Smooth muscle cell (in vitro differentiated cells): ENCODE measurements at regions not wholly inside any gene's neighbourhood (a gene's known extent, or its start where the extent isn't known, plus 50 kb on each side); places are given as distances from the start of the nearest gene placed in this dataset. TPM values are rescaled to one million over a fixed set of nuclear protein-coding genes. Genes with fewer than 3 reads are reported as not detected.

Experiments
- DNase-seq: peaks from one replicate; lab custom pipeline; 2025; ENCODE audit not compliant: unreplicated experiment; lab: John Stamatoyannopoulos, UW
- H2AFZ ChIP-seq: fragments of 200-600 bp; sonication (generic); 2 replicates; pipeline ENCODE4 v1.6.0; 2016; ENCODE audit warnings: antibody characterized with exemption, low read depth, mild to moderate bottlenecking
- H3F3A ChIP-seq: fragments of 200-600 bp; sonication (generic); 2 replicates; pipeline ENCODE4 v1.6.0; 2017; ENCODE audit warnings: antibody characterized with exemption, low read depth
- H3K27ac ChIP-seq: fragments of 200-600 bp; sonication (generic); 2 replicates; pipeline ENCODE4 v1.5.1; 2016; ENCODE audit warnings: low read depth, mild to moderate bottlenecking
- H3K27me3 ChIP-seq: fragments of 200-600 bp; sonication (generic); 2 replicates; pipeline ENCODE4 v1.6.1; 2016; ENCODE audit warnings: low read depth, mild to moderate bottlenecking
- H3K36me3 ChIP-seq: fragments of 200-600 bp; sonication (generic); 2 replicates; pipeline ENCODE4 v1.5.1; 2016; ENCODE audit warnings: low read depth
- H3K4me1 ChIP-seq: fragments of 200-600 bp; sonication (generic); 2 replicates; pipeline ENCODE4 v1.5.1; 2016; ENCODE audit warnings: low read depth
- H3K4me2 ChIP-seq: fragments of 200-600 bp; sonication (generic); 2 replicates; pipeline ENCODE4 v1.6.0; 2016; ENCODE audit warnings: mild to moderate bottlenecking
- H3K4me3 ChIP-seq: fragments of 200-600 bp; sonication (generic); 2 replicates; pipeline ENCODE4 v1.5.1; 2016; ENCODE audit warnings: mild to moderate bottlenecking
- H3K79me2 ChIP-seq: fragments of 200-600 bp; sonication (generic); 2 replicates; pipeline ENCODE4 v1.6.0; 2016; ENCODE audit warnings: low read depth, mild to moderate bottlenecking
- H3K9ac ChIP-seq: fragments of 200-600 bp; sonication (generic); 2 replicates; pipeline ENCODE4 v1.6.0; 2016; ENCODE audit warnings: low read depth
- H3K9me3 ChIP-seq: fragments of 200-600 bp; sonication (generic); replicated peaks from 2 replicates; pipeline ENCODE4 v1.5.1; 2016; ENCODE audit warnings: low read depth
- H4K20me1 ChIP-seq: fragments of 200-600 bp; sonication (generic); 2 replicates; pipeline ENCODE4 v1.6.0; 2016; ENCODE audit warnings: low read depth
- WGBS: methylation state at CpG from one replicate; pipeline ENCODE4 v1.1.7; 2016; ENCODE audit warnings: low lambda C conversion rate; 5-methylcytosine and 5-hydroxymethylcytosine counted together
- small RNA-seq: library from RNA; depleted of rRNA; stranded (forward); fragments of <200 nt; gene quantifications from one replicate; pipeline ENCODE3, GENCODE V24; 2014
- TF ChIP-seq, protein P1 (sequence below): fragments of 200-600 bp; sonication (generic); IDR thresholded peaks from 2 replicates; pipeline ENCODE4 v1.5.1; 2017; ENCODE audit warnings: borderline replicate concordance, mild to moderate bottlenecking, antibody characterized with exemption; ENCODE audit not compliant: insufficient read depth, poor library complexity, severe bottlenecking

DNA sequence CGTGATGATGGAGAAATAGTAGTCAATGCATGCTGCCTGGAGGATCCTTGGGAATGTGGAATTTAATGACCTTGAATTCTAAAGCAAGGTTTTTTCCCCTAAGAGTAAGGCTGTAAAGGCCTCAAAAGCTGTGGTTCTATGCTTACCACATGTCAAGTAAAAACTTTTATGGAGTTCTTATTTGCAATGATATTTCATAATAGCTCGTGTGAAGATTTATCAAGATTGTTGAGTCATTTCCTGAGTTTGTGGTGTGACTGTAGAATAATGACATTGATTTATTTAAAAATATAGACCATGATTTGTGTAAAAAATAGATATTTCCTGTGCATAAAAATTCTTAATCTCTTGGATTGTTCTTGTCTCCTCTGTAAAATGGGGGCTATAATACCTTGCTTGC is 67.5 kb upstream of the SORCS1 start:
- no peak overlapping the region for H3K27ac ChIP-seq
- no peak overlapping the region for H3K4me3 ChIP-seq
- H3F3A ChIP-seq, result no peaks in the 10 kb centered on the region
- no peaks in the 10 kb centered on the region for H3K36me3 ChIP-seq
- TF ChIP-seq, protein P1, sequence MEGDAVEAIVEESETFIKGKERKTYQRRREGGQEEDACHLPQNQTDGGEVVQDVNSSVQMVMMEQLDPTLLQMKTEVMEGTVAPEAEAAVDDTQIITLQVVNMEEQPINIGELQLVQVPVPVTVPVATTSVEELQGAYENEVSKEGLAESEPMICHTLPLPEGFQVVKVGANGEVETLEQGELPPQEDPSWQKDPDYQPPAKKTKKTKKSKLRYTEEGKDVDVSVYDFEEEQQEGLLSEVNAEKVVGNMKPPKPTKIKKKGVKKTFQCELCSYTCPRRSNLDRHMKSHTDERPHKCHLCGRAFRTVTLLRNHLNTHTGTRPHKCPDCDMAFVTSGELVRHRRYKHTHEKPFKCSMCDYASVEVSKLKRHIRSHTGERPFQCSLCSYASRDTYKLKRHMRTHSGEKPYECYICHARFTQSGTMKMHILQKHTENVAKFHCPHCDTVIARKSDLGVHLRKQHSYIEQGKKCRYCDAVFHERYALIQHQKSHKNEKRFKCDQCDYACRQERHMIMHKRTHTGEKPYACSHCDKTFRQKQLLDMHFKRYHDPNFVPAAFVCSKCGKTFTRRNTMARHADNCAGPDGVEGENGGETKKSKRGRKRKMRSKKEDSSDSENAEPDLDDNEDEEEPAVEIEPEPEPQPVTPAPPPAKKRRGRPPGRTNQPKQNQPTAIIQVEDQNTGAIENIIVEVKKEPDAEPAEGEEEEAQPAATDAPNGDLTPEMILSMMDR, result no peak
- H3K27me3 ChIP-seq, result no peaks in the 10 kb centered on the region
- no peaks in the 10 kb centered on the region for H3K4me1 ChIP-seq
- no peaks in the 10 kb centered on the region for H4K20me1 ChIP-seq
- no peaks in the 10 kb centered on the region for H3K79me2 ChIP-seq
- H2AFZ ChIP-seq, result no peak overlapping the region
- no peak for DNase-seq
- 60% methylated on average over 2 of the region's 2 CpGs for WGBS
- H3K9ac ChIP-seq, result no peak overlapping the region
- H3K9me3 ChIP-seq, result no peaks in the 10 kb centered on the region
- H3K4me2 ChIP-seq, result no peak overlapping the region

DNA sequence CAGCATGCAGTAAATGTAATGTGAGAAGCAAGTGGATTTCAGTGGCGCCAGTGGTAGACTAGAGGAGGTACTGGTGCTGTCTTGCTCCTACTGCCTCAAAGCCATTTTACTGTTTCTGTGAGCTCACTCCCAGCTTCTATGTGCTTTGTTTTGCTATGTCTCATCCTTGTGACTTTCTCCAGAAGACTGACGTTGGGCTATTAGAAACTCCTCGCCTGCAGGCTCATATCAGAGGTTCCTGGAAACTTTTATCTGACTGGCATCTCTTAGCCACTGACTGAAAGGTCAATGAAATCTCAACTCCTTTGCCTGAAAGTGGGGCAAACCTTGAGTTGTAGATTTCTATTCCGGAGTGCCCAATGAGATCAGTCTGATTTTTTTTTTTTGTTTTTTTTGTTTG is 66.4 kb upstream of the SORCS1 start:
- H3F3A ChIP-seq, result no peaks in the 10 kb centered on the region
- no peaks in the 10 kb centered on the region for H3K9me3 ChIP-seq
- no peaks in the 10 kb centered on the region for H4K20me1 ChIP-seq
- DNase-seq, result no peak
- H2AFZ ChIP-seq, result no peak overlapping the region
- H3K4me1 ChIP-seq, result no peaks in the 10 kb centered on the region
- no peaks in the 10 kb centered on the region for H3K36me3 ChIP-seq
- no peak overlapping the region for H3K4me2 ChIP-seq
- no peaks in the 10 kb centered on the region for H3K27me3 ChIP-seq
- TF ChIP-seq, protein P1, result no peak
- 53% methylated on average over 4 of the region's 4 CpGs for WGBS
- no peak overlapping the region for H3K9ac ChIP-seq
- no peak overlapping the region for H3K27ac ChIP-seq
- H3K4me3 ChIP-seq, result no peak overlapping the region
- no peaks in the 10 kb centered on the region for H3K79me2 ChIP-seq

DNA sequence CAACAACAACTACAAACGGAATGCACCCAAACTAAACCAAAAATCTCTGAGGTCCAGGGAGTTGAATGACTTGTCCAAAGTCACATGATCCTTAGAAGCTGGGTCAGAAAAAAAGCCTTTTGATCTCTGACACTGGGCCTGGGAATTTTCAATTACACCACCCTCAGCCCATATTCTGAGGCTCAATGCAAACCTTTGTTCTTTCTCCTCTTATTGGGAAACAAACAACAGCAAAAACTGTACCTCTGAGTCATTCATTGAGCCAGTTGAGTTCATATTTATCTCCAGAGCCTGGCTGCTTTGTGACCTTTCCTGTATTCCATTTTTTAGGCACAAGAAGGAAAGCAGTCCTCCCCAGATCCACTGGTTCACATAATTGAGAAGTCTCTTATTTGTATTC is 51.2 kb upstream of the SORCS1 start:
- Histone ChIP-seq H3F3A (no peaks in the 10 kb centered on the region), H3K4me1 (no peaks in the 10 kb centered on the region), H3K27ac (no peak overlapping the region), H3K27me3 (no peaks in the 10 kb centered on the region), H3K4me3 (no peak overlapping the region), H3K9ac (no peak overlapping the region), H3K4me2 (no peak overlapping the region), H4K20me1 (no peaks in the 10 kb centered on the region), H2AFZ (no peak overlapping the region), H3K36me3 (no peaks in the 10 kb centered on the region), H3K9me3 (no peaks in the 10 kb centered on the region), H3K79me2 (no peaks in the 10 kb centered on the region)
- DNase-seq, result no peak
- TF ChIP-seq, protein P1, result no peak
- WGBS, result 52% methylated on average over 1 of the region's 1 CpG

Small RNA genes lying in the stretch of these regions (small RNA-seq; reads per million reads assigned to genes)
- gene AL390123.1 (not detected), gene RNA5SP326 (not detected), gene RNU5B-6P (not detected), gene RNU6-839P (not detected)
